ENCODE measurements at regions not wholly inside any gene's neighbourhood (a gene's known extent, or its start where the extent isn't known, plus 50 kb on each side); places are given as distances from the start of the nearest gene placed in this dataset.

DNA sequence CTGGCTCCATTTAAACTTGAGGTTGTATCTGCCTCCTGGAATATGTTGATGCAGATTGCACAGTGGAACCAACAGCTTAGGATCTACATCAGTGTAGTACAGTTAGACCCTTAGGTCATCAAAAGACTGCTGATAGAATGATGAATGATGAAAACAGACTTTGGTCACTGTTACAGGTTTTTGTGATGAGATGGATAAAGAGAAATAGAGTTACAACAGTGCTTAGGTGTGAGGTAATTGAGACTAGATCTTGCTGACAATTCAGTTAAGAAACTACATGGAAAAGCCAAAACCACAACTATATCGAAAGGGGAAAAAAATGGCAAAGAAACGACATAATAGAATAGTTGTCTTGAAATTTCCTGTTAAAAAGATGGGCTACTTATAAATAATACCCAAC is 145.7 kb upstream of the LMNTD1 start:
- TF ChIP-seq EZH2 (IDR thresholded peaks at IDR 0.05; ENCODE audit: borderline replicate concordance, insufficient read depth, low read length, poor library complexity, severe bottlenecking) (no peak), EP300 (conservative IDR thresholded peaks at IDR 0.05; ENCODE audit: poor library complexity, severe bottlenecking) (no peak), MXI1 (conservative IDR thresholded peaks at IDR 0.05; ENCODE audit: poor library complexity, severe bottlenecking) (no peak), RAD21 (conservative IDR thresholded peaks at IDR 0.05) (no peak), SMC3 (conservative IDR thresholded peaks at IDR 0.05; ENCODE audit: poor library complexity) (no peak), POLR2AphosphoS5 (IDR thresholded peaks at IDR 0.05) (no peak)
- TF ChIP-seq, protein P1, sequence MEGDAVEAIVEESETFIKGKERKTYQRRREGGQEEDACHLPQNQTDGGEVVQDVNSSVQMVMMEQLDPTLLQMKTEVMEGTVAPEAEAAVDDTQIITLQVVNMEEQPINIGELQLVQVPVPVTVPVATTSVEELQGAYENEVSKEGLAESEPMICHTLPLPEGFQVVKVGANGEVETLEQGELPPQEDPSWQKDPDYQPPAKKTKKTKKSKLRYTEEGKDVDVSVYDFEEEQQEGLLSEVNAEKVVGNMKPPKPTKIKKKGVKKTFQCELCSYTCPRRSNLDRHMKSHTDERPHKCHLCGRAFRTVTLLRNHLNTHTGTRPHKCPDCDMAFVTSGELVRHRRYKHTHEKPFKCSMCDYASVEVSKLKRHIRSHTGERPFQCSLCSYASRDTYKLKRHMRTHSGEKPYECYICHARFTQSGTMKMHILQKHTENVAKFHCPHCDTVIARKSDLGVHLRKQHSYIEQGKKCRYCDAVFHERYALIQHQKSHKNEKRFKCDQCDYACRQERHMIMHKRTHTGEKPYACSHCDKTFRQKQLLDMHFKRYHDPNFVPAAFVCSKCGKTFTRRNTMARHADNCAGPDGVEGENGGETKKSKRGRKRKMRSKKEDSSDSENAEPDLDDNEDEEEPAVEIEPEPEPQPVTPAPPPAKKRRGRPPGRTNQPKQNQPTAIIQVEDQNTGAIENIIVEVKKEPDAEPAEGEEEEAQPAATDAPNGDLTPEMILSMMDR (IDR thresholded peaks at IDR 0.05; ENCODE audit: poor library complexity, severe bottlenecking) = no peak
- TF ChIP-seq, protein P2, sequence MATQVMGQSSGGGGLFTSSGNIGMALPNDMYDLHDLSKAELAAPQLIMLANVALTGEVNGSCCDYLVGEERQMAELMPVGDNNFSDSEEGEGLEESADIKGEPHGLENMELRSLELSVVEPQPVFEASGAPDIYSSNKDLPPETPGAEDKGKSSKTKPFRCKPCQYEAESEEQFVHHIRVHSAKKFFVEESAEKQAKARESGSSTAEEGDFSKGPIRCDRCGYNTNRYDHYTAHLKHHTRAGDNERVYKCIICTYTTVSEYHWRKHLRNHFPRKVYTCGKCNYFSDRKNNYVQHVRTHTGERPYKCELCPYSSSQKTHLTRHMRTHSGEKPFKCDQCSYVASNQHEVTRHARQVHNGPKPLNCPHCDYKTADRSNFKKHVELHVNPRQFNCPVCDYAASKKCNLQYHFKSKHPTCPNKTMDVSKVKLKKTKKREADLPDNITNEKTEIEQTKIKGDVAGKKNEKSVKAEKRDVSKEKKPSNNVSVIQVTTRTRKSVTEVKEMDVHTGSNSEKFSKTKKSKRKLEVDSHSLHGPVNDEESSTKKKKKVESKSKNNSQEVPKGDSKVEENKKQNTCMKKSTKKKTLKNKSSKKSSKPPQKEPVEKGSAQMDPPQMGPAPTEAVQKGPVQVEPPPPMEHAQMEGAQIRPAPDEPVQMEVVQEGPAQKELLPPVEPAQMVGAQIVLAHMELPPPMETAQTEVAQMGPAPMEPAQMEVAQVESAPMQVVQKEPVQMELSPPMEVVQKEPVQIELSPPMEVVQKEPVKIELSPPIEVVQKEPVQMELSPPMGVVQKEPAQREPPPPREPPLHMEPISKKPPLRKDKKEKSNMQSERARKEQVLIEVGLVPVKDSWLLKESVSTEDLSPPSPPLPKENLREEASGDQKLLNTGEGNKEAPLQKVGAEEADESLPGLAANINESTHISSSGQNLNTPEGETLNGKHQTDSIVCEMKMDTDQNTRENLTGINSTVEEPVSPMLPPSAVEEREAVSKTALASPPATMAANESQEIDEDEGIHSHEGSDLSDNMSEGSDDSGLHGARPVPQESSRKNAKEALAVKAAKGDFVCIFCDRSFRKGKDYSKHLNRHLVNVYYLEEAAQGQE (IDR thresholded peaks at IDR 0.05; ENCODE audit: borderline replicate concordance) = no peak

Data from neural cell (in vitro differentiated cells).